Endothelial cell of umbilical vein (primary cell): ENCODE measurements at regions not wholly inside any gene's neighbourhood (a gene's known extent, or its start where the extent isn't known, plus 50 kb on each side); places are given as distances from the start of the nearest gene placed in this dataset.

Experiments
- CTCF ChIP-seq, 2 donors: IDR thresholded peaks; 1 replicate in 1 of 2; 2 replicates in 1 of 2; pipeline ENCODE4 v1.5.1; 2011; ENCODE audit warnings: low read length in 2 of 2, mild to moderate bottlenecking in 2 of 2, moderate library complexity in 2 of 2, control low read depth in 1 of 2, inconsistent platforms in 1 of 2, low read depth in 1 of 2; ENCODE audit not compliant: insufficient read depth in 1 of 2; ENCODE audit errors: extremely low read depth in 1 of 2
- EZH2 ChIP-seq: IDR thresholded peaks from 2 replicates; pipeline ENCODE4 v1.6.1; 2012; ENCODE audit warnings: borderline replicate concordance, low read depth, mild to moderate bottlenecking, moderate library complexity, low read length, inconsistent platforms; ENCODE audit not compliant: severe bottlenecking
- FOS ChIP-seq: IDR thresholded peaks from 2 replicates; pipeline ENCODE4 v1.6.1; 2011; ENCODE audit warnings: mild to moderate bottlenecking, low read length, moderate library complexity, borderline replicate concordance; ENCODE audit not compliant: insufficient read depth
- JUN ChIP-seq: IDR thresholded peaks from 2 replicates; pipeline ENCODE4 v1.6.1; 2011; ENCODE audit warnings: borderline replicate concordance, low read depth; ENCODE audit not compliant: insufficient read length, insufficient read depth
- MAX ChIP-seq: IDR thresholded peaks from 2 replicates; pipeline ENCODE4 v1.6.1; 2011; ENCODE audit not compliant: insufficient read depth, insufficient read length
- MYC ChIP-seq: IDR thresholded peaks from one replicate; pipeline ENCODE4 v1.6.1; 2011; ENCODE audit warnings: mild to moderate bottlenecking, low read depth, low read length
- POLR2A ChIP-seq: IDR thresholded peaks from 2 replicates; pipeline ENCODE4 v1.6.1; 2012; ENCODE audit warnings: low read depth, mild to moderate bottlenecking, control low read depth, low read length
- POLR2AphosphoS5 ChIP-seq: IDR thresholded peaks from 2 replicates; pipeline ENCODE4 v1.6.1; 2012; ENCODE audit warnings: low read depth, mild to moderate bottlenecking, control low read depth, low read length, moderate library complexity; ENCODE audit not compliant: insufficient read depth

GRCh38 chr1:81183051-81183450, 617.7 kb upstream of the ADGRL2 start:
- no peak for TF ChIP-seq POLR2A
- no peak for TF ChIP-seq EZH2
- TF ChIP-seq POLR2AphosphoS5: no peak
- TF ChIP-seq CTCF (IDR thresholded peaks at IDR 0.05; ENCODE audit: extremely low read depth in 1 of 2, insufficient read depth in 1 of 2, low read depth in 1 of 2, low read length in 2 of 2): no peak
- TF ChIP-seq MYC: no peak
- no peak for TF ChIP-seq JUN
- TF ChIP-seq FOS: no peak
- no peak for TF ChIP-seq MAX
